ENCODE measurements at regions not wholly inside any gene's neighbourhood (a gene's known extent, or its start where the extent isn't known, plus 50 kb on each side); places are given as distances from the start of the nearest gene placed in this dataset.
A peak's percentile ranks its signal among the peaks of the same experiment; 100 is the strongest.

DNA sequence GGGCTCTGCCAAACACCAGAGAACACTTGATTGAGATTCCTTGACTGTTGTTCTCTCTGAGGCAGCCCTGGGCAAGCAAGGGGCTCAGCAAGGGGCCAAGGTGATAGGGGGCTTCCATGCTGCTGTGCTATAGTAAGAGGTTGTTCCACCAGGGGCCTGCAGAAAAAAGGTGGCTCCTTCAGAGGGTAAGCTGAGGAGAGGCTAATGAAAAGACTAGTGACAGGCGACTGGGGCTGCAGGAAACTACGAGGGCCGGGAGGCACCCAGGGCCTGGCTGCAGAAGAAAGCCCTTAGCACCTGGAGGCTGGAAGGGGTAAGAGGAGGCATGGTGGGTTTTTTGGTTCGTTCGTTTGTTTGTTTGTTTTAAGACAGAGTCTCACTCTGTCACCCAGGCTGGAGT, 88.0 kb upstream of the CTNNA1 start:
- DNase-seq (ENCODE audit: low read depth in 2 of 2), result no peak

- peak in 1 of 2 experiments; percentile 9 for DNase-seq (ENCODE audit: low read depth in 2 of 2)
These were observed 88.8 kb upstream of the CTNNA1 start for GRCh38 chr5:138664276-138664943.

- no peak for DNase-seq (ENCODE audit: low read depth in 2 of 2)
These were observed 88.4 kb upstream of the HSPA9 start for GRCh38 chr5:138663561-138663960.

- DNase-seq (ENCODE audit: low read depth in 2 of 2), result no peak
These were observed 87.8 kb upstream of the HSPA9 start for GRCh38 chr5:138663009-138663408.

GRCh38 chr5:138662599-138662998, 87.4 kb upstream of the HSPA9 start:
- DNase-seq (ENCODE audit: low read depth in 2 of 2), result no peak

DNA sequence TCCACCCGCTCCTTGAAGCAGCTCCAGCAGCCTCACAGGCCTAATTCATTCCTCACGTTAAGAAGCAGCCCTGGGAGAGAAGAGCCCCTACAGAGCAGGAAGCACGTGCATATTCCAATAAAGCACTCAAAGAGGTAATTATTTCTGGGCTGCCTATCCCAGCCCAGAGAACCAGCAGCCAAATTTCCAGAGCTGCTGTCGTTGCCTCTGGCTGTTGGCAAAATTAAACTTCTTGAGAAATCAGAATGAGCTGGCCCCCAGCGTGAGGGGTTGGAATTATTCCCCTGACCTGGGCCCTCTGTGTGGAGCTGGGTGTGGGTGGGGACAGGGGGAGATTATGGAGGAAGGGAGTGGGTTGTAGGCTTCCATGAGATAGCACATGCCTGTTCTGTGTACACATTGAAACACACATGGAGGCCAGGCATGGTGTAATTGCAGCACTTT, 86.8 kb upstream of the HSPA9 start:
- no peak for DNase-seq (ENCODE audit: low read depth in 2 of 2)

DNA sequence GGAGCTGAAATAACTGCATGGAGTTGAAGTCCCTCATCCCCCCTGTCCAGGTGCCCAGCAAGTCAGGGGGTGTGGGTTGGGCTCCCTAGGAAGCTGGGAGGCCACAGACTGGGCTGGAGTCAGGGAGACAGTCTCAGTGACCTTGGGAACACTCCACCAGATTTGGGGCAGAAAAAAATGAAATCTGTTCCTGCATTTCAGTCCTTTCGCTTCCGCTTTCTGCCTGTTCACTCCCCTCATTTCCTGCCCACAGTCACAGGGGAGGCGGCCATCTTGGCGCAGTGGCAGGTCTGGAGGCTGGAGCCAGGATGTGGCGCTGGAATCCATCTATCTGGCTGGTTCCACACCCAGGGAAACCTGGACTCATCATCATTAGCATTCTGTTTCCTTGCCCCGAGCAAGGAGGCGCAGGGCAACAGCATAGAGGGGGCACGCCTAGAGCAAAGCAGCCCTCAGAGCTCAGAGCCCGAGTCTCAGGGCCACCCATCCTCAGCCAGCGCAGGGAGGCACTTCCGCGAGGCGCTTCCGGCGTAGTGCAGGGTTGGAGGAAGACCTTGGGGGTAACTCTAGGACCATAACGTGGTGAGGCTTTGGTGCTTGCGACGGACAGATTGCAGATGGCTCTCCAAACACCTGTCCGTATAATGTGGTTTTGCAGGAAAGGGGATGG, 86.2 kb upstream of the HSPA9 start:
- no peak for DNase-seq (ENCODE audit: low read depth in 2 of 2)

DNA sequence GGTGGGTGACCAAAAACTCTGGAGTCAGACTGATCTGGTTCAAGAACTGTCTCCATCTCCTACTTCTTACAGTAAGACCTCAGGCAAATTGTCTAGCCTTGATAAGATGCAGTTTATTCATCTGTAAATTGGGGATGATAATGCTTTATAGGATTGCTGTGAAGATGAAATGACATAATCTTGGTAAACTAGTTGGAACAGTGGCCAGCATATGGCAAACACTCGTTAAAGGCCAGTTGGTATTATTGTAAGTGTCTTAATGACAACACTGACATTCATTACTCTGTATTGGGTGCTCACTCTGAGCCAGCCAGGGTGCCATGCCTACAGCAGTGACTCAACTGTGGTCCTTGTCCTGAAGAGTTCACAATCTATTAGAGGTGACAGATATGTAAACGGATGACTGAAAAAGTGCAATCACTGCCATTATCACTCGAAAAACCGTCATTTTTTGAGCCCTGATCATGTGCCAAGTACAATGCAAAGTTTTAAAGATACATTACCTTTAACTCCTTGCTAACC, 84.9 kb upstream of the HSPA9 start:
- no peak for DNase-seq (ENCODE audit: low read depth in 2 of 2)

DNA sequence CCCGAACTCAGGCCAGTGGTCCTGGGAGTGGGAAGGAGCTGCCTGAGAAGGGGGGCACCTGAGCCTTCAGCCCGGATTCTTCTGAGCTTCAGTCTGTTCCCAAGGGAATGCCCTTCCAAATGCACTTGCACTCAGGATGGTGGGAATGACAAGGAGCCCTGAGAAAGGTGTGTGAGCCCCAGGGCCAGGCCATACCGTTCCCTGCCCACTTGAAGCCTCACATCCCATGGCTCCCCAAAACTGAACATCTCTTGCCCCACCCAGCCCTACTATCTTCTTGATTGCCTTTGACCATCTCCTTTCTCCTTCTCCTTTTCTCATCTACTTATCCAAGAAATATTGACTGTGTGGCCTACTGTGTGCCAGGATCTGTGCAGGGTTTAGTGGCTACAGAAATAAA, 84.4 kb upstream of the HSPA9 start:
- DNase-seq (ENCODE audit: low read depth in 2 of 2), result no peak

- DNase-seq (ENCODE audit: low read depth in 2 of 2), result no peak
These were observed 83.9 kb upstream of the HSPA9 start for GRCh38 chr5:138659121-138659520.

DNA sequence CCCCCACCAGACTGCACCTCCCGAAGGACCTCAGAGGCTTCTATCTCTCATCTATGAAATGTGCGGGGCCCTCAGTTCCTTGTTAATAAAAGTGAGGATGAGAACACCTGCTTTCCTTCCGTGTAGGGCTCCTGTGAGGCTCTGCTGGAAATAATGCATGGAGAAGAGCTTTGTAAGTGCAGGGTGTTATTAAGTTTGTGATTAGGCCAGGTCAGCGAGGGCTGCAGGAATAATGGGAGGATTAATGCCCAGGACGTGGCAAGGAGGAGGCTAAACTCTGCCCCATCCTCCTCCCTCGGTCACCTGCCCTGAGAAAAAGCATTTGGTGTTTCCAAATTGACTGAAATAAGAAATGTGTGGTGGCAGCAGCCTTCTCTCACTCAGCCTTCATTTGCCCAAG, 83.5 kb upstream of the HSPA9 start:
- no peak for DNase-seq (ENCODE audit: low read depth in 2 of 2)

- DNase-seq (ENCODE audit: low read depth in 2 of 2), result no peak
These were observed 82.2 kb upstream of the HSPA9 start for GRCh38 chr5:138657360-138657759.

DNA sequence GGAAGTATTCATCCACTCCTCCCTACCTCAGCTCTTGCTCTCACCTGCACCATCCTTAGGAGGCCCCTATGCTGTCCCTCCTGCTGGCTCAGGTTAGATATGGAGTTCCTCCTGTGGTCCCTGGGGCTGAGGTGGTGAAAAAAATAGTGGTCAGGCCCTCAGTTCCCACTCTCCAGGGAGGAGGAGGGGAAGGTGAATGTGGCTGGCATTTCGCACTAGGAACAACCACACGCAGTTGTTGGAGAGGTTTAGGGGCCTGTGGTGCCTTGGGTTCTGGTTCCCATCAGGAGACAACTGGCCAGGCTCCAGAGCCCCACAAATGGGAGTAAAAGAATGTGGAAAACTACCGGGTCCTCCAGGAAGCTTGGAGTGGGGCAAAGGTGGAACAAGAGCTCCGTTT, 81.7 kb upstream of the HSPA9 start:
- no peak for DNase-seq (ENCODE audit: low read depth in 2 of 2)

- no peak for DNase-seq (ENCODE audit: low read depth in 2 of 2)
These were observed 80.5 kb upstream of the HSPA9 start for GRCh38 chr5:138655530-138656190.

- peak in 1 of 2 experiments; percentile 9 for DNase-seq (ENCODE audit: low read depth in 2 of 2)
These were observed 79.2 kb upstream of the HSPA9 start for GRCh38 chr5:138654281-138654867.

- DNase-seq (ENCODE audit: low read depth in 2 of 2), result no peak
These were observed 78.3 kb upstream of the HSPA9 start for GRCh38 chr5:138653502-138653901.

- DNase-seq (ENCODE audit: low read depth in 2 of 2), result no peak
These were observed 76.5 kb upstream of the HSPA9 start for GRCh38 chr5:138651767-138652117.

DNA sequence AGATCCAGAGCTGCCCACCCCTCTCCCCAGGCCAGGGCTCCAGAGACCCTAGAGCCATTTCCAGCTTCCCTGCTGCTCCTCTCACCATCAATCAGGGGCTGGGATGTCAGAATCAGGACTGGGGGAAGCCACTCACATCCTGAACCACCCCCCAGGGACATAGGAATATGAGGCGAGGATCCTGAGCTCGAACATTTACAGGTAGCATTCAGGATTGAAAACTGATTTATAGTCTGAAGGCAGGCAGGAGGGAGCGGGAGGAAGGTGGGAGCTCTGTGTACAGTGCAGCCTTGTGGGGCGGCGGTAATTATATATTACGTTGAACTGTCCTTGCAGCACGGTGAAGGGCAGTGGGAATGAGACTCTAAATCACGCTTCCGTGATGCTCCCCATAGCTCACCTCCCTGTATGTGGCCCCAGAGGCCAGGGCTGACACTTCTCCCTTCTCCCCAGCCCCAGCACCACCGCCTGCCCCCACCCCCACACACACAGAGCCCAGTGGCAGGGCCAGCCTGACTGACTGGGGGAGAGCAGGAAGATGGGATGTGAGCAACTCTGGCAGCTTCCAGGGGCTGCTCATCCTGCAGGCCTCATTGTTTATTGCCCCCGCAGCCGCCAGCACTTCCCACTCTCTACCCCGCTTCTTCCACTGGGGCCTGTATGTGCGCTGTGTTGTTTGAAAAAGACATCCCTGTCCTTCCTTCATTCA, 76.0 kb upstream of the HSPA9 start:
- no peak for DNase-seq (ENCODE audit: low read depth in 2 of 2)

GRCh38 chr5:138650196-138650595, 75.0 kb upstream of the HSPA9 start:
- no peak for DNase-seq (ENCODE audit: low read depth in 2 of 2)

DNA sequence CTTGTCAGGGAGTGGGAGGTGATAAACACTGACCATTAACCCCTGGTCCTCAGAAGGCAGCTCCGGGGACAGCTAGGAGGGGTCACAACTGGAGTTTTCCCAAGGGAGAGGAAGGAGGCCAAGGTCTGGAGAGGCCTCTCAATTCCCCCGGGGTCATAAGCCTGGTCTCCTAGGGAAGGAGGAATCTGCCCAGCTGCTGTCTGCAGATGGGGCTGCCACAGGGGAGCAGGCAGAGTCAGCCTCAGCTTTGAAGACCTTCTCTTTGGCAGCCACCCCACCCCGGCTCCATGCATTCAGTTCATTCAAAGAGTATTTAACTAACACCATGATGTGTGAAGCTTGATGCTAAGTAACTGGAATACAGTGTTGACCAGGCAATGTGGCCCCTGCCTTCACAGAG, 74.6 kb upstream of the HSPA9 start:
- DNase-seq (ENCODE audit: low read depth in 2 of 2), result no peak

GRCh38 chr5:138649316-138649720, 74.1 kb upstream of the HSPA9 start:
- DNase-seq (ENCODE audit: low read depth in 2 of 2), result no peak

GRCh38 chr5:138648841-138649240, 73.6 kb upstream of the HSPA9 start:
- no peak for DNase-seq (ENCODE audit: low read depth in 2 of 2)

Data from fibroblast of skin of left biceps (primary cell).